ENCODE measurements at regions not wholly inside any gene's neighbourhood (a gene's known extent, or its start where the extent isn't known, plus 50 kb on each side); places are given as distances from the start of the nearest gene placed in this dataset.
A peak's percentile ranks its signal among the peaks of the same experiment; 100 is the strongest.

DNA sequence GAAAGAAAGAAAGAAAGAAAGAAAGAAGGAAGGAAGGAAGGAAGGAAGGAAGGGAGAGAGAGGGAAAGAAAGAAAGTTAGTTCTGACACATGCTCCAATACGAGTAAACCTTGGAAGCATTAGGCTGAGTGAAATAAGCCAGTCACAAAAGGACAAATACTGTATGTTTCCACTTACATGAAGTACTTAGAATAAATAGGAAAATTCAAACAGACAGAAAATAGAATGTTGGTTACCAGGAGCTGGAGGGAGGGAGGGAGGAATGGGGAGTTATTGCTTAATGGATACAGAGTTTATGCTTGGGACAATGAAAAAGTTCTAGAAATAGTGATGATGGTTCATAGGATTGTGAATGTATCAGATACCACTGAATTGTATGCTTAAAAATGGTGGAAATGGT lies 75.2 kb upstream of the CDH4 start:
- FAIRE-seq (no peak), DNase-seq (ENCODE audit: low spot score) (no peak)

DNA sequence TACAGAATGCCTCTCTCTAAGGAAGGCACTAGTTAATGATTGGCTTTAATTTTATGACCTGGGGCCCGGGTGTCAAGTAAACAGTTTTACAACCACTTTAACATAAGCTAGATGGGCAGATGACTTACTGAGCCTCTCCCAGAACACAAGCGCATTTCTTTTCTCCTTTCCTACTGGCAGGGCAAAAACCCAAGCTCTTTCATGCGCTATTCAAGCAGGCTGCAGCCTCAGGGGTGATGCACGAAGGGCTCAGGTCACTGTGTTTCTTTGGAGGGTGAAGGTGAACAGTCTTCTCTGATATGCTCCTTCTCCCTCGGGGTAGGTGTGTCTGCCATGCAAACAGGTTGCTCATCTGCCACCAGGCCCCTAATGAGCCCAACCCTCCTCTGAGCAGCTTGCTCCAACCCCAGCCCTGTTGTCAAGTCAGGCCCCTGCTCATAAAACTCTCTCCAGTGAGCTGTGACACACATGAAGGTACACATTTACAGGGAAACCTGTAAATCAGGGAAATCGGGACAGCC lies 73.5 kb upstream of the CDH4 start:
- FAIRE-seq (no peak), DNase-seq (ENCODE audit: low spot score) (no peak)

DNA sequence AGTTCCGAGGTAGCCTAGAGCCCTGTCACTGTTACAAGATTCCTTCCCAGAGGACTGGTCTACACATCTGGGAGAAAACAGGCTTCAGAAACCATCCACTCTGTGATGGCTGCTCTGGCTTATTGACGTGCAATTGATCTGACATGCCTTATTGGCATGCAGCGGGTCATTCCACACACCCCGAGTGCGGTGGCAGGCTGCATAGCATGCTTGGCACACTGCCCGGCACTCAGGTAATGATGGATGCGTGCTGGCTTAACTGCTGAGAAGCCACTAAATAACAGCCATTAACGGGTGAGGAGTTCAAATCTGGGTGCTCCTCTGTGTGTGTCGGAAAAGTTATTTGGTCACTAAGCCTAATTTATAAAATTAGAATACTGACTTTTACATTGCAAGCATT lies 67.9 kb upstream of the CDH4 start:
- FAIRE-seq = no peak
- DNase-seq (ENCODE audit: low spot score) = no peak

DNA sequence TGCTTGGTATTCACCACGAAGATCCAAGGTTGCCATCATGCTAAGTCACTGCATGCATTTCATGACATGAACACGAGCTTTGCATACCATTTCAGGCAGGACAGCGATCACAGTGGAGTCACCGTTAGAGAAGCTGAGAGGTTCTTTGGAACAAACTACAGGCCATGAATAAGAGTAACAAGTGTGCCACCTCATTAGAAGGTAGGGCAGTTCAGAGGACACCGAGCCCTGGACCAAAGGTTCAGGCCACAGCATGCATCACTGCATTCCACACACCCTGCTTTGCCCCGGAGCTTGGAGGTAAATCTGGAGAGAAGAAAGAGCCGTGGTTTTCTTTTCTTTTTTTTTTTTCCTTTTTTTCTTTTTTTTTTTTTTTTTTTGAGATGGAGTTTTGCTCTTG lies 66.9 kb upstream of the CDH4 start:
- DNase-seq (ENCODE audit: low spot score) (peak; percentile 35), FAIRE-seq (peak; percentile 25)

DNA sequence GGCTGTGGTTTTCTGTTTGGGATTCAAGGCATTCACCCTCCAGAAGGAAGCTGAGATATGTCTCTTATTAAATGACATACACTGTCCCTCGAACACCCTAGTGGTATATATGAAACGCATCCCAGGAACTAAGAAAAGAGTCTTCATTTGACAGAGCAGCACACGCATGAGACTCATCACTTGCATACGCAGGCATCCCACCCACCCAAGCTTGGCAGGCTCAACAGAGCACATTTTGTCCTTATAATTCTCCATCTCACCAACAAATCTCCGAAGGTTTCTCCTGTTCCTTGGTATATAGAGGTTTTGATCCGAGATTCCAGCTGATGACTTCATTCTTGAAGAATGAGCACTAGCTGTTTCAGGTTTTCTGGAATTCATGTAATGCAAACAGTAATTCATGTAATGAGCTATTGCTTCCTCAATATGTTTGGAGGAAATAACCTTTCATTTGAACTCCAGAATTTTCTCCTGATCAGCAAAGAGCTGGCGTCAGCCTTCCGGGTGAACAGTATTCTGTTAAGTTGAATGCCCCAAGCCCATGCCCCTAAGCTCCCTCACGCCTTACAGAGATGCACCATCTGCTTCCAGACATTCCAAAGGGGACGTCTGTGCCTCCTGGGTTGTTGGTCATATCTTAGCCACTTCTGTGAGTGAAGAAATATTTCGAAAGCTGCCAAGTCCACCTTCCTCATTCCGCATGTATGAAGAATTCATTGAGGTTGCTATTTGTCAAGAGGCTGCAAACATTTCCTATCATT lies 66.0 kb upstream of the CDH4 start:
- DNase-seq (ENCODE audit: low spot score) (peak; percentile 98), FAIRE-seq (peak; percentile 96)

DNA sequence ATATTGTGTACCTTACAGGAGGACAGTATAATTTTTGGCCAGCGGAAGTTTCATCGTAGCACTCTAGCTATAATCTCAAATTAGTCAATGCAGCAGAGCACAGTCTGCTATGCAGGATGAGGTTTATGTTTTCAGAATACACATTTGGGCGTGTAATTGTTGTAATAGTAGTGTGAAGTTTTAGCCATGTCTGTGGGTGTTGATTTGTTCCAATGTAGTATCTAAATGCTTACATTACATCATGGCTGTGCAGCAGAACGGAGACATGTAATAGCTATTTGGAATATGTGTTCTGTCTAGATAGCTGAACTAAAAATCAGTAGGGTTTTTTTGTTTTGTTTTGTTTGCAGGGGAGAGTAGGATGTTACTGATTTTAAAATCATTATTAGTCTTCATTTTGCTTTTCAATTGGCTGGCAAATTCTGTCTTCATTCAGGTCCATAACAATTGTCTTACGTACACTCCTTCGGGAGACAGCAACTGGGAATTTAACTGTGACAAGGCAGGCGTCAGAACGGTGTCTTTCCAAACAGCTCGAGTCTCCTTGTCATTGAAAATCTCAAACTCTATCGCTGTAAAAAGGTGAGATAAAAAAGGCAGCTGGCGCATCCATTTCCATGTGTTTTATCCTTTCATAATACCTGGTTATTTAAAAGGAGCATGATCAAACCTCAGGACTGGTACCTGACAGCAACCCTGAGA lies 65.1 kb upstream of the CDH4 start:
- DNase-seq (ENCODE audit: low spot score) = no peak
- no peak for FAIRE-seq

DNA sequence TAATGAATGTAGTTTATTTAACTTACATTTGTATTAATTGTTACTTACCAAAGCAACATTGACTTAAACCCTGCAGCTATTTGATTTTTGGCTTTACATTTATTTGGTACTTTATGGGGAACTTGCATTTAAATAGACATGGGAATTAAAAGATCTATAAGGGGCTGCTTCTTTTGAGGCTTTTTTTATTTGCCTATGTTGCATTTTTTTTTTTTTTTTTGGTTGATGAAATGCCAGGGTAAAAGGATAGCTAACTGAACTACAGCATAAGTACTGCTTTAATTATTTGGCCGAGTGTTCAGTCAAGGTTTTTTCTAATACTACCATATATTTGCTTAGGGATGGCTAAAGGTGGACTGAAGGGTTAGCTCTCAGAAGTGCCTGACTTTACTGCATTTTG lies 62.5 kb upstream of the CDH4 start:
- no peak for DNase-seq (ENCODE audit: low spot score)
- no peak for FAIRE-seq

DNA sequence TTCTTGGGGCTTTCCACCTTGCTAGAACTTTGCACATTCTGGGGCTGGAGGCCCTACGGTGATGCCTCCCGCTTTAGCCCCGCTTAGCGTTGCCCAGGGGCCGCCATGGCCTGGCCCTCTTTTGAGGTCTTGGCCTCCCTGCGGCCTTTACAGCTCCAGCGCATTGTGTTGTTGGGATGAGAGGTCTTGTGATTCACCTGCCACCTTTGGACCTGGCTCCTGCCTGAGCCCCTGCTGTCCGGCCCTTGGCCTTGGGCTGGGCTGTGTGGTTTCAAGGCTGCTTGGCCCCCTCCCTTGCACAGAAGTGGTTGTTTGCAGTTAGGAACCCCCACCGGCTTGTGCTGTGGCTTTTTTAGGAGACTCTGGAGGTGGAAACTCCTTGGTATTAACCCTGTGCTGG lies 61.0 kb upstream of the CDH4 start:
- DNase-seq (ENCODE audit: low spot score) (no peak), FAIRE-seq (no peak)

DNA sequence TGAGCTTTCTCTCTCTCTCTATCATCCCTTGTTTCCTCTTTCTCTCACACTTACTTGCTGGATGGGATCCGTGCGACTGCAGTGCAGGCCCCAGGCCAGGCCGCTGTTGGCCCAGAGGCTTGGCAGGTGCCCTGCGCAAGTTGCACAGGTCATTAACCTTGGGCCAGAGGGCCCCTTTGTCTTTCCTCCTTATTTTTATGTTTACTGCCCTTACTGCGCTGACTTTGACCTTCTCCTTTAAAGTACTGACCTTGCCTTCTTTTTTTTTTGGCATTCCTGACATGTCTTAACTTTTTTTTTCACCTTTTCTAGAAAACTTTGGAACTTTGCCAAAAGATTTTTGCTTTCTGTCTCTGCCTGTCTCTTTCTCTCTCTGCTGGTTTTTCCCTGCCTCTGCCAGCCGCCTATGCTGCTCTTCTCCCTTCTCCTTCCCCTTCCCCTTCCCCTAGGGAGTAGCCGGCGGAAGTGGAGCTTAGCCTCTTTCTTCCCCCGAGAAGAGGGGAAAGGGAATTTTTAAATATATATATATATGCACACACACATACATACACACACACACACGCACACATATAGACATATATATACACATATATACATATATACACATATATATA lies 59.6 kb upstream of the CDH4 start:
- FAIRE-seq = no peak
- DNase-seq (ENCODE audit: low spot score) = no peak

DNA sequence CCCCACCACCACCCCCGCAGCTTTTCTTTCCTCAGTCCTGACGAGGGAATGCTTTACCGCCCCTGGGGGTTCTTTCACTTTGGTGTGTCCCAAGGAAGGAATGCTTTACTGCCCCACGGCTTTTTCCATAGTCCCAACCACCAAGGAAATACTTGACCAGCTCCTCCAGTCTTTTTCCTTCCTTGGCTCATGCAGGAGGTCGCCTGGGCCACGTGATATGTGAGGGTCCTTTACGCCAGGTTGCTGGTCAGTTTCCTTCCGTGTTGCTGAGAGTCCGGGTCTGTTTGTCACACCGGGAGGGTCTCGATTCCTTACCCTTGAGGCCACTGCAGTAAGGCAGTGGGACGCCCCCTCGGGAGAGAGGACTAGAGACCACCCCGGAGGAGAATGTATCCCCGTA lies 58.9 kb upstream of the CDH4 start:
- no peak for DNase-seq (ENCODE audit: low spot score)
- no peak for FAIRE-seq

Data from RCC 7860 (cell line).